Astrocyte of the cerebellum (primary cell): ENCODE measurements at regions not wholly inside any gene's neighbourhood (a gene's known extent, or its start where the extent isn't known, plus 50 kb on each side); places are given as distances from the start of the nearest gene placed in this dataset.

Experiments used
- DNase-seq: peaks from one replicate; pipeline ENCODE4 v3.0.0-alpha.2; 2011; ENCODE audit warnings: low read depth
- H3K4me3 ChIP-seq: 2 replicates; pipeline ENCODE4 v1.5.1; 2011; ENCODE audit warnings: mild to moderate bottlenecking, low read depth, low read length, moderate library complexity
- CTCF ChIP-seq: IDR thresholded peaks from 2 replicates; pipeline ENCODE4 v1.5.1; 2012; ENCODE audit warnings: low read length, low read depth, moderate library complexity, mild to moderate bottlenecking; ENCODE audit errors: missing control alignments
- in situ Hi-C: cut with HindIII; loops from 2 replicates; pipeline ENCODE4 v1.10.0; 2017; ENCODE audit warnings: low sequenced_read_pairs

GRCh38 chr18:70464343-70465114 is 175.7 kb downstream of the SOCS6 start:
- peak overlapping the region; percentile 40 for H3K4me3 ChIP-seq
- DNase-seq: peak; percentile 37
- in situ Hi-C loops: no loop called here
- peak; percentile 33 for TF ChIP-seq CTCF

GRCh38 chr18:70463085-70463484 is 174.2 kb downstream of the SOCS6 start:
- in situ Hi-C loops: no loop called here
- TF ChIP-seq CTCF: no peak
- H3K4me3 ChIP-seq: no peak overlapping the region
- DNase-seq: no peak

GRCh38 chr18:70462078-70462439 is 173.2 kb downstream of the SOCS6 start:
- no peak for TF ChIP-seq CTCF
- DNase-seq: no peak
- in situ Hi-C loops: no loop called here
- H3K4me3 ChIP-seq: no peak overlapping the region

- in situ Hi-C loops: no loop called here
- DNase-seq: no peak
- H3K4me3 ChIP-seq: no peak overlapping the region
- no peak for TF ChIP-seq CTCF
Observed at GRCh38 chr18:70461323-70462077, 172.7 kb downstream of the SOCS6 start.

GRCh38 chr18:70459731-70460130 is 170.9 kb downstream of the SOCS6 start:
- DNase-seq: no peak
- TF ChIP-seq CTCF: no peak
- in situ Hi-C loops: no loop called here
- no peak overlapping the region for H3K4me3 ChIP-seq

GRCh38 chr18:70459251-70459650 is 170.4 kb downstream of the SOCS6 start:
- H3K4me3 ChIP-seq: no peak overlapping the region
- in situ Hi-C loops: no loop called here
- TF ChIP-seq CTCF: no peak
- DNase-seq: no peak
